GOT3 (cell line): ENCODE measurements at regions not wholly inside any gene's neighbourhood (a gene's known extent, or its start where the extent isn't known, plus 50 kb on each side); places are given as distances from the start of the nearest gene placed in this dataset.
"Not testable (repeated sequence)": the region's sequence is repeated elsewhere in the genome, so short reads cannot be mapped to it uniquely, and the experiment has no call there.

ENCODE experiments used
- DNase-seq: peaks from one replicate; lab custom pipeline; 2025; ENCODE audit warnings: mixed read lengths; lab: John Stamatoyannopoulos, UW

GRCh38 chrX:5305452-5305851, 923.2 kb downstream of the NLGN4X start:
- DNase-seq: no peak

- DNase-seq: no peak
Measured at GRCh38 chrX:5295004-5295403, 933.7 kb downstream of the NLGN4X start.

GRCh38 chrX:5290635-5291034, 938.0 kb downstream of the NLGN4X start:
- no peak for DNase-seq

GRCh38 chrX:5289949-5290348, 938.7 kb downstream of the NLGN4X start:
- not testable (repeated sequence) for DNase-seq

GRCh38 chrX:5278908-5279307, 949.8 kb downstream of the NLGN4X start:
- DNase-seq: no peak

GRCh38 chrX:5265324-5265850, 963.3 kb downstream of the NLGN4X start:
- DNase-seq: no peak

- DNase-seq: no peak
Measured at GRCh38 chrX:5250106-5250505, 978.6 kb downstream of the NLGN4X start.

GRCh38 chrX:5242091-5242790, 986.4 kb downstream of the NLGN4X start:
- DNase-seq: no peak

- DNase-seq: no peak
Measured at GRCh38 chrX:5236749-5237148, 991.9 kb downstream of the NLGN4X start.

- no peak for DNase-seq
Measured at GRCh38 chrX:5236096-5236495, 992.6 kb downstream of the NLGN4X start.

- DNase-seq: no peak
Measured at GRCh38 chrX:5233830-5234229, 994.8 kb downstream of the NLGN4X start.

GRCh38 chrX:5220421-5220820, 1008.2 kb downstream of the NLGN4X start:
- no peak for DNase-seq

GRCh38 chrX:5194806-5195205, 1033.9 kb downstream of the NLGN4X start:
- no peak for DNase-seq

GRCh38 chrX:5180135-5180741, 1048.4 kb downstream of the NLGN4X start:
- no peak for DNase-seq

GRCh38 chrX:5176766-5177165, 1051.9 kb downstream of the NLGN4X start:
- DNase-seq: no peak

- no peak for DNase-seq
Measured at GRCh38 chrX:5163663-5164062, 1065.0 kb downstream of the NLGN4X start.

- no peak for DNase-seq
Measured at GRCh38 chrX:5155301-5155700, 1073.4 kb downstream of the NLGN4X start.

- no peak for DNase-seq
Measured at GRCh38 chrX:5145957-5146356, 1082.7 kb downstream of the NLGN4X start.

- no peak for DNase-seq
Measured at GRCh38 chrX:5142644-5143043, 1086.0 kb downstream of the NLGN4X start.

GRCh38 chrX:5122181-5122678, 1106.4 kb downstream of the NLGN4X start:
- DNase-seq: no peak

GRCh38 chrX:5117816-5118215, 1110.9 kb downstream of the NLGN4X start:
- DNase-seq: no peak

GRCh38 chrX:5113128-5113527, 1115.5 kb downstream of the NLGN4X start:
- no peak for DNase-seq

- no peak for DNase-seq
Measured at GRCh38 chrX:5100004-5100403, 1128.7 kb downstream of the NLGN4X start.
